ENCODE measurements at regions not wholly inside any gene's neighbourhood (a gene's known extent, or its start where the extent isn't known, plus 50 kb on each side); places are given as distances from the start of the nearest gene placed in this dataset.
A peak's percentile ranks its signal among the peaks of the same experiment; 100 is the strongest.

DNA sequence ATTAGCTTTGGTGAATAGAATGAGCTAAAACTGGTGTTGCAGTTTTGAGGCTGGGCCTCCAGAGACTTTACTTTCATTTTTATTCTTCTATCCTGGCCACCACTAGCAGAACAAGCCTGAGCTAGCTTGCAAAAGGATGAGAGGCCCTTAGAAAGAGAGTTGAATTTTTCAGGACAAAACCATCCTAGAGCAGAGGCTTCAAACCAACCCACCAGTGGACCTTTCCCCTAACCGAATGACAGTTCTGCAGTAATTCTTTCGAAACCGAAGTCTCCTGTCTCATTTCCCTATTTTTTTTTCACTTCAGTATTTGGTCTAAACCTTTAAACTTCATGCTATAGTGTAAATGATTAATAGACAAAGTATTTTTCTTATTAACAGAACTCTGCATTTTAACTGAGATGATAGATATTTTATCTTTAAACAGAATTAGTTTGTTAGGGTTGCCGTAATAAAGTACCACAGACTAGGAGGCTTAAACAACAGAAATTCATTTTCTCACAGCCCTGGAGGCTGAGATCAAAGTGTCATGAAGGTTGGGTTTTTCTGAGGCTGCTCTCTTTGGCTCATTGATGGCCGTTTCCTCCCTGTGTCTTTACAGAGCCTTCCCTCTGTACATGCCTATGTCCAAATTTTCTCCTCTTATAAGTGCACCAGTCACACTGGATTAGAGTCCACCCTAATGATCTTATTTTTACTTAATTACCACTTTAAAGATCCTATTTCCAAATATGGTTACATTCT, 80.6 kb upstream of the PAK5 start:
- no peak for DNase-seq (ENCODE audit: low read depth in 2 of 2)

DNA sequence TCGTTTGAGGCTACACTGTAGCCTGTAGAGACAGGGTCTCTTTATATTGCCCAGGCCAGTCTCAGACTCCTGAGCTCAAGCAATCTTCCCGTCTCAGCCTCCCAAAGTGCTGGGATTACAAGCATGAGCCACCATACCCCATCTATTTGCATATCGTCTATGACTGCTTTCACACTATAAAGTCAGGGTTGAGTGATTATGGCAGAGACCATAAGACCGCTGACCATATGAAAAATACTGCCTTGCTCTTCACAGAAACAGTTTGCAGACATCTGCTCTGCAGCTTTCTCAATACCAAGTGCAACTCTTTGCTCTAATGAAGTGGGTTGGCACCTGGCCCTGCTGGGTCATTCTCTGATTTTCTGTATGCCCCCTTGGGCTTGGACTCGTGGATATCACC, 79.5 kb upstream of the PAK5 start:
- DNase-seq (ENCODE audit: low read depth in 2 of 2), result no peak

DNA sequence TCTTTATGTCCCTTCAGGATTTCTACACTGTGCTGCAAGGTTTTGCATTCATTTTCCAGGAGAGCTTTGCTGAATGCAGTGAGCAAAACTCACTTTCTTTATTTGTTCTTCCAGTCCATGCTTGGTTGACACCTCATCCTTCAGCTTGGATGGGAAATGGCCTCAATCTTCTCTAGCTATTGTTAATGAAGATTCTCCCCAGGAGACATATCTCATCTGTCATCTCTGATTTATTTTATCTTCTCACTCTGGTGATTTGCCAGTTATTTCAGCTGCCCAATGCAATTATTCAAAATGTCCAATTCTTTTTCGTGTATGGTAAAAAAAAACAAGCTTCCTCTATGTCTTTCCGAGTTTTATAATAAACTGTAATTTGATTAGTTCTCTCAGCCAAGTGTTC, 77.9 kb upstream of the PAK5 start:
- DNase-seq (ENCODE audit: low read depth in 2 of 2), result no peak

DNA sequence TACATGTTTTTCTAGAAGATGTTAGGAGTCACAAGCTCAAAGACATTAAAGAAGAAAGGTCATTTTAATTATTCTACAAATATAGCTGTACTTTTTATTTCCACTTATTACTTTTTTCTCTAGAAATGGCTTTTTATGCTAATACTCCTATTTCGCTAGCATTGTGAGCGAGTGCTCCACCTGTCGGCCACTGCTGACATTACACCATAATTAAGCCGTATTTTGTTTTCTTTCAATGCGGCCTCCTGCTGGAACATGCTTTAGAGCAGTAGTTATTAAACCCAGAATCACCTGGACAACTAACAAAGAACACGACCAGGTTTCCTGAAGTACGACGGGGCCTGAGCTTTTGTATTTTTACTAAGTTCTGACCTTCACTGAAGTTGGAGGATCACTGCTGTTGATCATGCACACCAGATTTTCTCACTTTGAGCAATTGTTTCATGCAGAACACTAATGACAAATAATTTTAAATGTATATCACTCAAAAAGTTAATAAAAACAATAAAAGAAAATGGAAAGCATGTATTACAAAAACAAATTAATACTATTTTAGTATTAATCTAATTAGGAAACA, 74.1 kb upstream of the PAK5 start:
- DNase-seq (ENCODE audit: low read depth in 2 of 2), result peak in 1 of 2 donors; percentile 21

DNA sequence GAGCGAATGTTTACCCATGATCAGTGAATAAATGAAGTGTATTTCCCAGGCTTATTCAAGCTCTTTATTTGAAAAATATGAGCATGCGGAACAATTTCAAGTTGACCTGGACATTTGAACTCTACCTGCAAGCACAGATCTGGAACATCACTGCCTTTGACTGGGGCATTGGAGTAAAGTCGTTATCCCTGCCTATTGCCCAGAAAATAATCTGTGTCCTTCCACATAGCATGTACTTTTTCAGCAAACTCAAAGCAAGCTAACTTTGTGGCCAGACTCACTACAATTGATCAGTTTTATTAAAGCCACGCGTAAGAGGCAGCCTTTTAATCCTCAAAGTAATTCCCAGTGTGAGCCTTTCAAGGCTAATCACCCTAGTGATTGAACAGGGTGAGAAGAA, 73.4 kb upstream of the PAK5 start:
- DNase-seq (ENCODE audit: low read depth in 2 of 2), result no peak

DNA sequence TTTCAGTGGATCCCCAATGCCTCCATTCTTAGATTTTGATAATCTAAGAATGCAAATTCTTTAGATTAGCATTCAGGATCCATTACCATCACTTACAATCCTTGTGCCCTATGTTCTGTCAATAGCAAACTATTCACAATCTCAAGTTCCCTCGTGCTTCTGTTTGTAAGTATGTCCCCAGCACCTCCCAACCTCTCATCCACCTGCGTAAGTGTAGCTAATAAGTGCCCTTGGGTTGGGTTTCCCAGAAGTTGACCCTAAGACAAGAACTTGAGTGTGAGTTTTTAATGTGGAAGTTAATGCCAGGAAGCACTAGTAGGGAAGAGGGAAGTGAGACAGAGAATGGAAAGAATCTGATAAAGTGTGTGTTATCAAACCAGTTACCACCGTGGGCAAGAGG, 72.6 kb upstream of the PAK5 start:
- DNase-seq (ENCODE audit: low read depth in 2 of 2), result no peak

DNA sequence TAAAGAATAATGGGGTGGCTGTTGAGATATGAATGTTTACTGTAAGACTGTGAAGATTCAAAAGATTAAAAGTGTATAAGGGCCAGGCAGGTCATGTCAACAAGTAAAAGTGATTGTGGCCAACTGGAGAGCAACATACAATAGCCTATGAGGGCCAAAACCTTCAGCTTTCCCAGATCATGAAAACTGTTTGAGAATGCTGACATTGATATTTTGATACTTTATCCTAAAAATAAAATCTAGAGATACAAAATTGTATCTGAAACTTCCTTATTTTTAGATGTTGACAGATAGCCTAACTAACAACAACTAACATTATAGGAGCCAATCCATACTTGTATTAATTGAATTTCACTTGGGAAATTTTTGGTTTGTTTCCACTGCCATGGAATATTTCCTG, 70.3 kb upstream of the PAK5 start:
- no peak for DNase-seq (ENCODE audit: low read depth in 2 of 2)

DNA sequence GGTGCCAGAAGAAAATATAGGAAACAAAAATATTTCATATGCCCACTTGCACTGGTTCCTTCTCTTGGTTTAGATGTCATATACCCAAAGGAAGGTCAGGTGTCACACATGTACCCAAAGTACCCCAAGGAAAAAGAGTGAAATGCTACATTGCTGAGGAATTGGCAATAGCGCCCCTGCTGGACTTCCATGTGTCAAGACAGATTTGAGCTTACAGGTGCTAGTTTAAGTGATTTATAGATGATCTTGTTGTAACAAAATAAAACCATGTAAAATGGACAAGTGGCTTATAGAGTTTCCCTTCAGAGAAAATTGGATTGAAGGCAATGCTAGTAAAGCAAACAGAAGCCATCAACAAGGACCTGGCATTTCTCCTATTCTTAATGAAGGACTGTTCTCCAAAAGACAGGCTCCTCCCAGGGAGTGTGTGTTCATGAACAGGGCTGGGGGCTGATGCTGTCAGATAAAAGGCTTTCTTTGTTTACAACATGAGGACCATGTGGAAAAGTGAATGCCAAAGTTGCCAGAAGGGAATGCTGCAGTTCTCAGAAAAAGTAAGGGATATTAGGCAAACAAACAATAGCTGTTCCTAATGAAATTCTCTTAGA, 64.3 kb upstream of the PAK5 start:
- no peak for DNase-seq (ENCODE audit: low read depth in 2 of 2)

DNA sequence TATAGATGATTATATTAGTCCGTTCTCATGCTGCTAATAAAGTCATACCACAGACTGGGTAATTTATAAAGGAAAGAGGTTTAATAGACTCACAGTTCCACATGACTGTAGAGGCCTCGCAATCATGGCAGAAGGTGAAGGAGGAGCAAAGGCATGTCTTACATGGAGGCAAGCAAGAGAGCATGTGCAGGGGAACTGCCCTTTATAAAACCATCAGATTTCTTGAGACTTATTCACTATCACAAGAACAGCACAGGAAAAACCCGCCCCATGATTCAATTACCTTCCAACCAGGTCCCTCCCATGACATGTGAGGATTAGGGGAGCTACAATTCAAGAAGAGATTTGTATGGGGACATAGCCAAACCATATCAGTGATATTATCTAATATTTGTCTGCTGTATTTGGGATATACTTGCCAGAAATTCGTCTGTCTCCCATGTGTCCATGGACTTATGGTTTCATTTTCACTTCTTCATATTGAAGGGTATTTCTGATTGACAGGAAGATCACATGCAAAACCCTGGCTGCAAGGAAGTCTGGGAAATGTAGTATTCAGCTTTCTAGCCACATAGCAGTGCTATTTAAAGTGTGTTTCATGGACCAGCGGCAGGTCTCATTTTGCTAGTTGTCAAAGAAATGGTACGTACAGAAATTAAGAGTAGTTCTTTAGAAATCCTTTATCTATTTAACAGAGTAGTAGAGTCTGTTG, 50.5 kb upstream of the PAK5 start:
- DNase-seq (ENCODE audit: low read depth in 2 of 2), result no peak
